Endodermal cell (in vitro differentiated cells): ENCODE measurements at regions not wholly inside any gene's neighbourhood (a gene's known extent, or its start where the extent isn't known, plus 50 kb on each side); places are given as distances from the start of the nearest gene placed in this dataset.

Source experiments
- DNase-seq: peaks from one replicate; pipeline ENCODE4 v3.0.0-alpha.2; 2017
- H3K27ac ChIP-seq: 2 replicates; pipeline ENCODE4 v1.5.1; 2013; ENCODE audit warnings: mild to moderate bottlenecking, low read depth, low read length, moderate library complexity
- H3K27me3 ChIP-seq: 2 replicates; pipeline ENCODE4 v1.6.1; 2013; ENCODE audit warnings: mild to moderate bottlenecking, low read length, moderate library complexity; ENCODE audit not compliant: insufficient read depth, control insufficient read depth, poor library complexity, severe bottlenecking
- H3K36me3 ChIP-seq: 2 replicates; pipeline ENCODE4 v1.7.0; 2013; ENCODE audit warnings: mild to moderate bottlenecking, low read length, moderate library complexity; ENCODE audit not compliant: control insufficient read depth, insufficient read depth
- H3K4me1 ChIP-seq: one replicate; pipeline ENCODE4 v1.7.0; 2013; ENCODE audit warnings: low read length; ENCODE audit not compliant: control insufficient read depth, insufficient read depth
- H3K4me3 ChIP-seq: 2 replicates; pipeline ENCODE4 v1.5.1; 2013; ENCODE audit warnings: mild to moderate bottlenecking, low read length, moderate library complexity
- H3K9ac ChIP-seq: 2 replicates; pipeline ENCODE4 v1.6.1; 2013; ENCODE audit warnings: mild to moderate bottlenecking, low read length, moderate library complexity; ENCODE audit not compliant: poor library complexity, severe bottlenecking; ENCODE audit errors: extremely low read depth
- H3K9me3 ChIP-seq: 2 replicates; pipeline ENCODE4 v1.6.1; 2013; ENCODE audit warnings: mild to moderate bottlenecking, low read length, moderate library complexity; ENCODE audit not compliant: control insufficient read depth
- H3K27ac Mint-ChIP-seq: 2 replicates; pipeline ENCODE4 v1.8.0; 2020; ENCODE audit warnings: mixed read lengths
- H3K27me3 Mint-ChIP-seq: 2 replicates; pipeline ENCODE4 v1.8.0; 2021; ENCODE audit warnings: mild to moderate bottlenecking, mixed read lengths; ENCODE audit not compliant: insufficient read depth
- H3K36me3 Mint-ChIP-seq: 2 replicates; pipeline ENCODE4 v1.8.0; 2020; ENCODE audit warnings: low read depth, mixed read lengths
- H3K4me1 Mint-ChIP-seq: 2 replicates; pipeline ENCODE4 v1.8.0; 2020; ENCODE audit warnings: mixed read lengths
- H3K4me3 Mint-ChIP-seq: 2 replicates; pipeline ENCODE4 v1.8.0; 2020; ENCODE audit warnings: mild to moderate bottlenecking, moderate library complexity, mixed read lengths
- H3K9me3 Mint-ChIP-seq: 2 replicates; pipeline ENCODE4 v1.8.0; 2020; ENCODE audit warnings: mild to moderate bottlenecking, mixed read lengths
- CTCF ChIP-seq: fragments of 200-600 bp; sonication (generic); conservative IDR thresholded peaks from 2 replicates; pipeline ENCODE4 v1.5.0; 2021; ENCODE audit warnings: antibody characterized with exemption, mild to moderate bottlenecking
- WGBS, 2 experiments: methylation state at CpG; one replicate each; pipeline versions ENCODE4 v1.1.5 to v1.1.7; 2013; ENCODE audit warnings: missing lambda C conversion rate in 2 of 2, mixed read lengths in 1 of 2; ENCODE audit not compliant: insufficient coverage in 1 of 2, insufficient read length in 1 of 2; 5-methylcytosine and 5-hydroxymethylcytosine counted together

GRCh38 chr3:170784406-170784805, 85.6 kb downstream of the RPL22L1 start:
- H3K27ac Mint-ChIP-seq, result no peak overlapping the region
- H3K4me1 ChIP-seq, result no peaks in the 10 kb centered on the region
- peaks cover 13% of the 10 kb centered on the region for H3K9me3 Mint-ChIP-seq

DNA sequence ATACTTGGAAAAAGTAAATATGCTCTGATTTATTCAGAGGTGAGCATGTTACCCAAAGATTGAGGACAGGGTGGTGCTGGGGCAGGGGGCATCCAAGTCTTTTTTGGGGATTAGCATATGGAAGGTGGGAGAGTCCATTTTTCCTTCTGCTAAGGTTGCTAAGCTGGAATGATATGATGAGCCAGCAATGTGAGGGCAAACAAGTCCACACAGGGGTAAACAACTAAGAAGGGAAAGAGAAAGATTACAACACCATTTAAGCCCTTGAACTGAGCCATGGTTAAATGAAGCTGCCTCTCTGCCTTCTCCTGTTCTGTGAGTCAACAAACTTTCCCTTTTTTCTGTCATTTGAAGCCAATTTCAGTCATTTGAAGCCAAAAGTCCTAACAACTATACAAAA, 89.0 kb downstream of the RPL22L1 start:
- peaks cover 5% of the 10 kb centered on the region for H3K9me3 Mint-ChIP-seq
- Histone ChIP-seq H3K27ac (no peak overlapping the region), H3K9me3 (no peaks in the 10 kb centered on the region), H3K4me1 (peaks cover 5% of the 10 kb centered on the region), H3K27me3 (no peaks in the 10 kb centered on the region), H3K4me3 (no peak overlapping the region), H3K36me3 (no peaks in the 10 kb centered on the region), H3K9ac (no peak overlapping the region)
- DNase-seq, result no peak
- peaks cover 13% of the 10 kb centered on the region for H3K27me3 Mint-ChIP-seq
- no peak overlapping the region for H3K4me3 Mint-ChIP-seq
- no peak overlapping the region for H3K27ac Mint-ChIP-seq
- TF ChIP-seq CTCF, result no peak
- H3K4me1 Mint-ChIP-seq, result peaks cover 32% of the 10 kb centered on the region
- H3K36me3 Mint-ChIP-seq, result no peaks in the 10 kb centered on the region

More at GRCh38 chr3:170784406-170784805, 85.6 kb downstream of the RPL22L1 start:
- peaks cover 23% of the 10 kb centered on the region for H3K27me3 Mint-ChIP-seq
- Histone ChIP-seq H3K27ac (no peak overlapping the region), H3K9ac (no peak overlapping the region), H3K9me3 (peaks cover 6% of the 10 kb centered on the region), H3K4me3 (no peak overlapping the region), H3K27me3 (peaks cover 8% of the 10 kb centered on the region), H3K36me3 (no peaks in the 10 kb centered on the region)
- no peak for DNase-seq
- peaks cover 15% of the 10 kb centered on the region for H3K4me1 Mint-ChIP-seq
- WGBS, 2 experiments, result 100% methylated on average over 2 of the region's 2 CpGs; no CpG with 5 or more reads in 1 of the 2 experiments
- no peak for TF ChIP-seq CTCF
- H3K36me3 Mint-ChIP-seq, result no peaks in the 10 kb centered on the region
- H3K4me3 Mint-ChIP-seq, result no peak overlapping the region

DNA sequence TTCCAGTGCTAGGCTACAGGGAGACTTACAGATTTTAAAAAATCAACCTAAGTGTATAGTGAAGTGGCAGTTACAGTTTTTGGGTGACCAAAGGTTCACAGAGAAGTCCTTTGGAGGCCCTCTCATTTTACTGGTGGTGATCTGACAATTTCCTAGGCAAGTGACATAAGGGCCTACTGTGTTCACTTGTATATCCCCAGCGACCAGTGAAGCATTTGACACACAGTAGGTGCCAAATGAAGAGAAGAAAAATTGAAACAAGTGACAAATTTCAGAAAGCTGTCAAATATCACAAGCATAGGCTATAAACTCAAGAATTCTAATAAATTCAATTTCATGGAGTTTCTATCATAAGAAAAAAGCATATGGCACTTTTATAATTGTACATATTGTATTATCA, 89.5 kb downstream of the RPL22L1 start:
- no peaks in the 10 kb centered on the region for H3K9me3 ChIP-seq
- H3K4me1 ChIP-seq, result peaks cover 5% of the 10 kb centered on the region
- 83 to 88% methylated on average over 1 of the region's 1 CpG for WGBS, 2 experiments
- H3K27ac ChIP-seq, result no peak overlapping the region
- DNase-seq, result no peak
- TF ChIP-seq CTCF, result no peak
- peaks cover 11% of the 10 kb centered on the region for H3K27me3 Mint-ChIP-seq
- H3K27ac Mint-ChIP-seq, result no peak overlapping the region
- no peaks in the 10 kb centered on the region for H3K36me3 ChIP-seq
- H3K9me3 Mint-ChIP-seq, result peaks cover 5% of the 10 kb centered on the region
- no peak overlapping the region for H3K9ac ChIP-seq
- H3K27me3 ChIP-seq, result no peaks in the 10 kb centered on the region
- no peak overlapping the region for H3K4me3 Mint-ChIP-seq
- peaks cover 32% of the 10 kb centered on the region for H3K4me1 Mint-ChIP-seq
- H3K36me3 Mint-ChIP-seq, result no peaks in the 10 kb centered on the region
- H3K4me3 ChIP-seq, result no peak overlapping the region
